Astrocyte (in vitro differentiated cells and primary cell): ENCODE measurements at regions not wholly inside any gene's neighbourhood (a gene's known extent, or its start where the extent isn't known, plus 50 kb on each side); places are given as distances from the start of the nearest gene placed in this dataset.

Experiments used
- EZH2 ChIP-seq: IDR thresholded peaks from 2 replicates; pipeline ENCODE4 v1.6.1; 2012; ENCODE audit warnings: mild to moderate bottlenecking, low read length, inconsistent platforms; ENCODE audit not compliant: insufficient read depth
- TF ChIP-seq, protein P1 (sequence below): IDR thresholded peaks from 2 replicates; pipeline ENCODE4 v1.5.1; 2011; ENCODE audit warnings: low read depth, mild to moderate bottlenecking, inconsistent platforms, low read length, moderate library complexity; ENCODE audit not compliant: insufficient read depth

GRCh38 chr4:144336633-144337032, 196.1 kb upstream of the GYPA start:
- TF ChIP-seq, protein P1, sequence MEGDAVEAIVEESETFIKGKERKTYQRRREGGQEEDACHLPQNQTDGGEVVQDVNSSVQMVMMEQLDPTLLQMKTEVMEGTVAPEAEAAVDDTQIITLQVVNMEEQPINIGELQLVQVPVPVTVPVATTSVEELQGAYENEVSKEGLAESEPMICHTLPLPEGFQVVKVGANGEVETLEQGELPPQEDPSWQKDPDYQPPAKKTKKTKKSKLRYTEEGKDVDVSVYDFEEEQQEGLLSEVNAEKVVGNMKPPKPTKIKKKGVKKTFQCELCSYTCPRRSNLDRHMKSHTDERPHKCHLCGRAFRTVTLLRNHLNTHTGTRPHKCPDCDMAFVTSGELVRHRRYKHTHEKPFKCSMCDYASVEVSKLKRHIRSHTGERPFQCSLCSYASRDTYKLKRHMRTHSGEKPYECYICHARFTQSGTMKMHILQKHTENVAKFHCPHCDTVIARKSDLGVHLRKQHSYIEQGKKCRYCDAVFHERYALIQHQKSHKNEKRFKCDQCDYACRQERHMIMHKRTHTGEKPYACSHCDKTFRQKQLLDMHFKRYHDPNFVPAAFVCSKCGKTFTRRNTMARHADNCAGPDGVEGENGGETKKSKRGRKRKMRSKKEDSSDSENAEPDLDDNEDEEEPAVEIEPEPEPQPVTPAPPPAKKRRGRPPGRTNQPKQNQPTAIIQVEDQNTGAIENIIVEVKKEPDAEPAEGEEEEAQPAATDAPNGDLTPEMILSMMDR = no peak
- no peak for TF ChIP-seq EZH2
